Calu3 (cell line): ENCODE measurements at regions not wholly inside any gene's neighbourhood (a gene's known extent, or its start where the extent isn't known, plus 50 kb on each side); places are given as distances from the start of the nearest gene placed in this dataset.

Experiments used
- BruUV-seq: library from RNA; stranded (reverse); fragments of 400-500 nt; replicated peaks from 2 replicates; lab custom pipeline; 2021; lab: Mats Ljungman, UMichigan
- CTCF ChIA-PET: fragments of 300-600 bp; sonication (Branson Sonifier 250); formaldehyde crosslinking; loops from one replicate; lab custom pipeline; 2022; ENCODE audit warnings: antibody characterized with exemption; lab: Charles Lee
- DNase-seq: peaks from one replicate; pipeline ENCODE4 v3.0.0; 2022
- H3K27ac Mint-ChIP-seq: one replicate; pipeline ENCODE4 v1.8.0; 2022; ENCODE audit warnings: mixed read lengths; ENCODE audit not compliant: unreplicated experiment
- H3K27me3 Mint-ChIP-seq: one replicate; pipeline ENCODE4 v1.8.0; 2022; ENCODE audit warnings: mixed read lengths; ENCODE audit not compliant: unreplicated experiment
- H3K36me3 Mint-ChIP-seq: one replicate; pipeline ENCODE4 v1.8.0; 2022; ENCODE audit warnings: mild to moderate bottlenecking, moderate library complexity, mixed read lengths; ENCODE audit not compliant: insufficient read depth, unreplicated experiment
- H3K4me1 Mint-ChIP-seq: one replicate; pipeline ENCODE4 v1.8.0; 2022; ENCODE audit warnings: mild to moderate bottlenecking, low read depth, mixed read lengths; ENCODE audit not compliant: unreplicated experiment
- H3K4me3 Mint-ChIP-seq: one replicate; pipeline ENCODE4 v1.8.0; 2022; ENCODE audit warnings: mild to moderate bottlenecking, low read depth, moderate library complexity, mixed read lengths; ENCODE audit not compliant: unreplicated experiment
- H3K9me3 Mint-ChIP-seq: one replicate; pipeline ENCODE4 v1.8.0; 2022; ENCODE audit warnings: low read depth, mixed read lengths; ENCODE audit not compliant: unreplicated experiment
- CTCF ChIP-seq: fragments of 200-600 bp; IDR thresholded peaks from one replicate; pipeline ENCODE4 v1.8.0; 2022; ENCODE audit warnings: antibody characterized with exemption; ENCODE audit not compliant: unreplicated experiment
- intact Hi-C: fragments of 100-400 bp; cut with micrococcal nuclease; formaldehyde crosslinking; loops from one replicate; pipeline ENCODE4 v1.10.0; 2022; ENCODE audit not compliant: unreplicated experiment

DNA sequence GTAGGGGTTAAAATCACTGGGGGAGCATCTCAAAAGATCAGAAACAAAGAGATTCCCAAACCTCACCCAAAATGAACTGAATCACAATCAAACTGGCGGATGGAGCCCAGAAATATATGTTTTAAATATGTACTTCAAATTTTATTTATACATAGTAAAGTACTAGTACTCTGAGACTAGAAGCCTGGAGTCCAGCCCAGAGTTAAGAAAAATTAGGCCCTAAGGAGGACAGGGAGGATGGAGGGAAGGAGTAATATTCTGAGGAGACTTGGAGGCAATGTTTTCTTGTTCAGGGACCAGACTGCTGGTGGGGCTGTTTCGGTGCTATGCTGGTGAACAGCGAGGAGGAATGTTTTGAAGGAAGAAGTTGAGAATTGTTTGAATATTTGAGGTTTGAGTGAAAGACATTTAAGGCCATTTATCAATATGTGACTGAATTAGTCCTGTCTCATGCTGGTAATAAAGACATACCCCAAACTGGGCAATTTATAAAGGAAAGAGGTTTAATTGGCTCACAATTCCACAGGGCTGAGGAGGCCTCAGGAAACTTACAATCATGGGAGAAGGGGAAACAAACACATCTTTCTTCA lies 552.4 kb upstream of the DAB2 start:
- Mint-ChIP-seq H3K27me3 (no peaks in the 10 kb centered on the region), H3K9me3 (peaks cover 4% of the 10 kb centered on the region), H3K4me3 (no peak overlapping the region), H3K4me1 (no peaks in the 10 kb centered on the region), H3K27ac (no peak overlapping the region), H3K36me3 (no peaks in the 10 kb centered on the region)
- CTCF ChIA-PET, result no interaction called here
- no peak for TF ChIP-seq CTCF
- intact Hi-C loops, result no loop called here
- no TSS peak for BruUV-seq
- no peak for DNase-seq

DNA sequence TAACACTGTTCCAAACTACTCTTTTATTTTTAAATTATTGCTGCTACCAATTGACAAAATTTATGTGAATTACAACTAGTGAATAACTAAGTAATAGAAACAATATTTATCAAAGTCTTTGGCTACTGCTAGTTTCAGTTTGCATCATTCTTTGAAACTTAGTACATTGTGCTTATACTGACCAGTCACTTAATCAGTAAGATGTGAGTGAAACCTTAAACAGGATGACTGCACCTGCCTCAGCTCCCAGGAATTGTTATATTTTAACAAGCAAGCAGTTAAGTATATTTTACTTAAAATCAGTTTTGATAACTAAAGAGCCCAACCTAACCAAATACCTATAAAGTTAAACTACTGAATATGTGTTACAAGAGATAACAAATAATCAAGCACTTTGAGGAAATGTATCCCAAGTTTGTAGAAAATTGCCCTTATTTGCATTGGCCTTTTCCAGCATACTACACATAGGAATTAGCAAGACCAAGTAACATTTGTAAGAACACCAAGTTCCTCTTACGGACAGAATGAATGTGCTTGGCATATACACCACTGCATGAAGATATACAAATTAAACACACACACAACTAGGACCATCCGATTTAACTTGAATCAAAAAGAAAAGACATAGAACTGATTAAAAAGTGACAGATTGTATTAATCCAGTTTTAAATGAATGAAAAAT lies 545.5 kb upstream of the DAB2 start:
- Mint-ChIP-seq H3K4me3 (no peak overlapping the region), H3K36me3 (no peaks in the 10 kb centered on the region), H3K27ac (no peak overlapping the region), H3K27me3 (no peaks in the 10 kb centered on the region), H3K9me3 (peaks cover 2% of the 10 kb centered on the region), H3K4me1 (no peaks in the 10 kb centered on the region)
- intact Hi-C loops, result no loop called here
- TF ChIP-seq CTCF, result no peak
- CTCF ChIA-PET, result no interaction called here
- BruUV-seq, result no TSS peak
- no peak for DNase-seq

GRCh38 chr5:39968381-39968780 lies 543.6 kb upstream of the DAB2 start:
- no peak overlapping the region for H3K27ac Mint-ChIP-seq
- peaks cover 2% of the 10 kb centered on the region for H3K9me3 Mint-ChIP-seq
- no peak for TF ChIP-seq CTCF
- no peak for DNase-seq
- no peaks in the 10 kb centered on the region for H3K27me3 Mint-ChIP-seq
- intact Hi-C loops, result no loop called here
- H3K4me3 Mint-ChIP-seq, result no peak overlapping the region
- CTCF ChIA-PET, result no interaction called here
- no TSS peak for BruUV-seq
- H3K36me3 Mint-ChIP-seq, result no peaks in the 10 kb centered on the region
- no peaks in the 10 kb centered on the region for H3K4me1 Mint-ChIP-seq

DNA sequence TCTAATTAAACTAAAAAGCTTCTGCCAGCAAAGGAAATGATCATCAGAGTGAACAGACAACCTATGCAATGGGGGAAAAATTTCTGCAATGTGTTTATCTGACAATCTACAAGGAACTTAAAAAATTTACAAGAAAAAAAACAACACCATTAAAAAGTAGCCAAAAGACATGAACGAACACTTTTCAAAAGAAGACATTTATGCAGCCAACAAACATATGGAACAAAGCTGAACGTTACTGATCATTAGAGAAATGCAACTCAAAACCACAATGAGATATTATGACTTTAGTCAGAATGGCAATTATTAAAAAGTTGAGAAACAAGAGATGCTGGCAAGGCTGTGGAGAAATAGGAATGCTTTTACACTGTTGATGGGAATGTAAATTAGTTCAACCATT lies 530.4 kb upstream of the DAB2 start:
- H3K27me3 Mint-ChIP-seq, result no peaks in the 10 kb centered on the region
- peaks cover 5% of the 10 kb centered on the region for H3K9me3 Mint-ChIP-seq
- H3K4me1 Mint-ChIP-seq, result no peaks in the 10 kb centered on the region
- no peak for DNase-seq
- no peak for TF ChIP-seq CTCF
- intact Hi-C loops, result no loop called here
- CTCF ChIA-PET, result no interaction called here
- H3K27ac Mint-ChIP-seq, result no peak overlapping the region
- H3K36me3 Mint-ChIP-seq, result no peaks in the 10 kb centered on the region
- no TSS peak for BruUV-seq
- no peak overlapping the region for H3K4me3 Mint-ChIP-seq
